Naive B cell (primary cell): ENCODE measurements at regions not wholly inside any gene's neighbourhood (a gene's known extent, or its start where the extent isn't known, plus 50 kb on each side); places are given as distances from the start of the nearest gene placed in this dataset.

ENCODE experiments used
- ATAC-seq, 2 donors: fragments of 150-1000 bp; cut with Tn5 transposase; 2 replicates each; pipeline ENCODE4 v1.10.0; 2021; ENCODE audit warnings: low read depth in 2 of 2, mild to moderate bottlenecking in 2 of 2, moderate library complexity in 2 of 2
- DNase-seq: peaks from one replicate; pipeline ENCODE4 v3.0.0; 2022
- H3K27ac Mint-ChIP-seq, 6 donors: one replicate each; pipeline ENCODE4 v1.8.0; 2020 to 2022; ENCODE audit warnings: mild to moderate bottlenecking in 6 of 6, mixed read lengths in 6 of 6, moderate library complexity in 5 of 6, inconsistent platforms in 2 of 6
- H3K27me3 Mint-ChIP-seq, 3 donors: one replicate each; pipeline ENCODE4 v1.8.0; 2021 to 2022; ENCODE audit warnings: mixed read lengths in 3 of 3, mild to moderate bottlenecking in 1 of 3
- H3K36me3 Mint-ChIP-seq, 2 donors: one replicate each; pipeline ENCODE4 v1.8.0; 2020 to 2022; ENCODE audit warnings: mixed read lengths in 2 of 2, inconsistent platforms in 1 of 2, mild to moderate bottlenecking in 1 of 2
- H3K4me1 Mint-ChIP-seq, 3 donors: one replicate each; pipeline ENCODE4 v1.8.0; 2020 to 2022; ENCODE audit warnings: mixed read lengths in 3 of 3, inconsistent platforms in 1 of 3, mild to moderate bottlenecking in 1 of 3, moderate library complexity in 1 of 3
- H3K4me3 Mint-ChIP-seq, 8 donors: one replicate each; pipeline ENCODE4 v1.8.0; 2020 to 2022; ENCODE audit warnings: mild to moderate bottlenecking in 8 of 8, mixed read lengths in 8 of 8, moderate library complexity in 8 of 8, inconsistent platforms in 2 of 8
- H3K9me3 Mint-ChIP-seq, 7 donors: one replicate each; pipeline ENCODE4 v1.8.0; 2020 to 2022; ENCODE audit warnings: mixed read lengths in 7 of 7, mild to moderate bottlenecking in 5 of 7, inconsistent platforms in 2 of 7, moderate library complexity in 1 of 7

GRCh38 chrX:55169782-55170181 is 50.4 kb upstream of the PAGE5 start:
- Mint-ChIP-seq H3K9me3 (peaks cover 0 to 7% (median 3%) of the 10 kb centered on the region in 7 donors), H3K4me1 (peaks cover 0 to 10% (median 0%) of the 10 kb centered on the region in 3 donors), H3K27ac (no peak overlapping the region), H3K27me3 (peaks cover 6 to 21% (median 13%) of the 10 kb centered on the region in 3 donors), H3K4me3 (no peak overlapping the region), H3K36me3 (no peaks in the 10 kb centered on the region)
- DNase-seq (no peak), ATAC-seq (peak in 1 of 2 donors; percentile 51)
